SK-N-SH (cell line): ENCODE measurements at regions not wholly inside any gene's neighbourhood (a gene's known extent, or its start where the extent isn't known, plus 50 kb on each side); places are given as distances from the start of the nearest gene placed in this dataset.

ENCODE experiments used
- CTCF ChIA-PET: fragments of 300-600, 350-600 bp; formaldehyde crosslinking; extraction: SDS; loops from one replicate; lab custom pipeline; 2021; lab: Yijun Ruan, JAX
- POLR2A ChIA-PET: fragments of 350-600 bp; sonication (Branson Sonifier 250); formaldehyde crosslinking; extraction: SDS; loops from one replicate; lab custom pipeline; 2020; ENCODE audit warnings: antibody characterized with exemption, inconsistent platforms; lab: Yijun Ruan, JAX
- DNase-seq: peaks from one replicate; pipeline ENCODE4 v3.0.0; 2012
- H2AFZ ChIP-seq: fragments of 200-600 bp; sonication (generic); 2 replicates; pipeline ENCODE4 v1.8.1; 2016; ENCODE audit warnings: antibody characterized with exemption, mild to moderate bottlenecking, low read depth
- H3F3A ChIP-seq: fragments of 200-600 bp; sonication (generic); replicated peaks from 2 replicates; pipeline ENCODE3; 2016; ENCODE audit warnings: antibody characterized with exemption, mild to moderate bottlenecking; ENCODE audit not compliant: insufficient read depth
- H3K27ac ChIP-seq, 2 experiments: fragments of 200-500 bp in 1 of 2; fragments of 200-600 bp in 1 of 2; sonication (Bioruptor generic) in 1 of 2; sonication (generic), shearing (Covaris generic) in 1 of 2; 2 replicates each; pipeline versions ENCODE4 v1.5.1 to v1.6.1; 2014 to 2016; ENCODE audit warnings: low read depth in 2 of 2, inconsistent platforms in 1 of 2, low read length in 1 of 2, mild to moderate bottlenecking in 1 of 2, mixed read lengths in 1 of 2
- H3K27me3 ChIP-seq: fragments of 200-600 bp; sonication (generic), shearing (Covaris generic); 2 replicates; pipeline ENCODE4 v1.6.1; 2016; ENCODE audit warnings: mixed run types; ENCODE audit not compliant: insufficient read depth
- H3K36me3 ChIP-seq, 2 experiments: fragments of 200-500 bp in 1 of 2; fragments of 200-600 bp in 1 of 2; sonication (Bioruptor generic) in 1 of 2; sonication (generic) in 1 of 2; replicated peaks in 1 of 2; 2 replicates each; pipeline versions ENCODE3 to v1.5.1; 2014 to 2016; ENCODE audit warnings: low read length in 1 of 2, mild to moderate bottlenecking in 1 of 2; ENCODE audit not compliant: insufficient read depth in 2 of 2, control insufficient read depth in 1 of 2
- H3K4me1 ChIP-seq, 2 experiments: fragments of 200-500 bp in 1 of 2; fragments of 200-600 bp in 1 of 2; sonication (Bioruptor generic) in 1 of 2; sonication (generic), shearing (Covaris generic) in 1 of 2; 2 replicates each; pipeline versions ENCODE4 v1.5.1 to v1.6.1; 2014 to 2016; ENCODE audit warnings: low read depth in 1 of 2, low read length in 1 of 2, mixed run types in 1 of 2; ENCODE audit not compliant: insufficient read depth in 2 of 2, control insufficient read depth in 1 of 2
- H3K4me2 ChIP-seq: fragments of 200-600 bp; sonication (generic), shearing (Covaris generic); 2 replicates; pipeline ENCODE4 v1.6.1; 2017; ENCODE audit warnings: mixed run types
- H3K4me3 ChIP-seq, 2 experiments: fragments of 200-500 bp in 1 of 2; fragments of 200-600 bp in 1 of 2; sonication (Bioruptor generic) in 1 of 2; sonication (generic), shearing (Covaris generic) in 1 of 2; 2 replicates each; pipeline versions ENCODE4 v1.5.1 to v1.8.1; 2014 to 2016; ENCODE audit warnings: low read depth in 2 of 2, inconsistent platforms in 1 of 2, low read length in 1 of 2, mild to moderate bottlenecking in 1 of 2, mixed read lengths in 1 of 2, moderate library complexity in 1 of 2
- H3K79me2 ChIP-seq: fragments of 200-600 bp; sonication (generic); 2 replicates; pipeline ENCODE4 v1.8.1; 2017; ENCODE audit warnings: mild to moderate bottlenecking; ENCODE audit not compliant: insufficient read depth
- H3K9ac ChIP-seq: fragments of 200-600 bp; sonication (generic); 2 replicates; pipeline ENCODE4 v1.6.1; 2017; ENCODE audit warnings: mixed run types
- H3K9me2 ChIP-seq: fragments of 200-600 bp; sonication (generic); 2 replicates; pipeline ENCODE4 v1.6.1; 2017; ENCODE audit warnings: mixed run types
- H3K9me3 ChIP-seq: fragments of 200-600 bp; sonication (generic); 2 replicates; pipeline ENCODE4 v1.6.1; 2017; ENCODE audit warnings: mixed run types, mild to moderate bottlenecking, moderate library complexity
- H4K20me1 ChIP-seq: fragments of 200-600 bp; sonication (generic); 2 replicates; pipeline ENCODE4 v1.6.1; 2017; ENCODE audit warnings: mild to moderate bottlenecking, mixed run types; ENCODE audit not compliant: insufficient read depth
- CHD2 ChIP-seq: fragments of 150-350 bp; IDR thresholded peaks from 2 replicates; pipeline ENCODE4 v1.6.1; 2018; ENCODE audit warnings: low read length; ENCODE audit not compliant: partially characterized antibody
- ELF1 ChIP-seq: IDR thresholded peaks from 2 replicates; pipeline ENCODE4 v1.4.0; 2012
- EZH2phosphoT487 ChIP-seq: fragments of 200-600 bp; sonication (generic); IDR thresholded peaks from 2 replicates; pipeline ENCODE4 v1.6.1; 2017; ENCODE audit warnings: low read depth, mixed run types, mild to moderate bottlenecking, antibody characterized with exemption, moderate library complexity, borderline replicate concordance
- FOXJ3 ChIP-seq: sonication (generic); formaldehyde crosslinking; IDR thresholded peaks from 2 replicates; pipeline ENCODE4 v1.5.1; 2020; ENCODE audit warnings: mild to moderate bottlenecking, missing genetic modification reagents
- FOXM1 ChIP-seq: IDR thresholded peaks from 2 replicates; pipeline ENCODE4 v1.4.0; 2012; ENCODE audit warnings: low read depth, mild to moderate bottlenecking
- JUND ChIP-seq: IDR thresholded peaks from 2 replicates; pipeline ENCODE4 v1.4.0; 2012
- RCOR1 ChIP-seq: fragments of 150-350 bp; IDR thresholded peaks from 2 replicates; pipeline ENCODE4 v1.6.1; 2017; ENCODE audit warnings: antibody characterized with exemption, low read length
- RFX5 ChIP-seq: IDR thresholded peaks from 2 replicates; pipeline ENCODE4 v1.6.1; 2012; ENCODE audit warnings: mild to moderate bottlenecking, improper control_type of control experiment, low read length
- SIN3A ChIP-seq: IDR thresholded peaks from 2 replicates; pipeline ENCODE4 v1.6.1; 2012; ENCODE audit warnings: low read depth, mild to moderate bottlenecking, low read length, moderate library complexity, borderline replicate concordance
- TAF1 ChIP-seq: IDR thresholded peaks from 2 replicates; pipeline ENCODE4 v1.6.1; 2012; ENCODE audit warnings: low read depth, mild to moderate bottlenecking, low read length, moderate library complexity, borderline replicate concordance
- TCF12 ChIP-seq: IDR thresholded peaks from 2 replicates; pipeline ENCODE4 v1.4.0; 2012
- TEAD4 ChIP-seq: IDR thresholded peaks from 2 replicates; pipeline ENCODE4 v1.4.0; 2012; ENCODE audit warnings: mild to moderate bottlenecking, borderline replicate concordance; ENCODE audit not compliant: insufficient read depth
- WGBS: methylation state at CpG from one replicate; pipeline ENCODE4 v1.1.6; 2017; ENCODE audit warnings: low lambda C conversion rate; 5-methylcytosine and 5-hydroxymethylcytosine counted together
- TF ChIP-seq, protein P1 (sequence below): IDR thresholded peaks from 2 replicates; pipeline ENCODE4 v1.4.0; 2012; ENCODE audit warnings: low read depth, borderline replicate concordance
- TF ChIP-seq, protein P2 (sequence below): IDR thresholded peaks from 2 replicates; pipeline ENCODE4; 2012
- TF ChIP-seq, protein P3 (sequence below): IDR thresholded peaks from 2 replicates; pipeline ENCODE4 v1.4.0; 2012; ENCODE audit warnings: low read depth

DNA sequence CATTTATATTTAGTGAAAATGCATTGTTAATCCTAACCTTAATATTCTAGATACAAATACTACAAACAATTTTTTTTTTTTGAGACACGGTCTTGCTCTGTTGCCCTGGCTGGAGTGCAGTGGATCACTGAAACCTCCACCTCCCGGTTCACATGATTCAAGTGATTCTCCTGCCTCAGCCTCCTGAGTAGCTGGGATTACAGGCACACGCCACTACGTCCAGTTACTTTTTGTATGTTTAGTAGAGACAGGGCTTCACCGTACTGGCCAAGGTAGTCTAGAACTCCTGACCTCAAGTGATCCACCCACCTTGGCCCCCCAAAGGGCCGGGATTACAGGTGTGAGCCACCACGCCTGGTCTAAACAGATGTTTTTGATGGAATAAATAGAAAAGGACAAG is 361.5 kb upstream of the NECTIN3 start (continued):
- TF ChIP-seq, protein P1, sequence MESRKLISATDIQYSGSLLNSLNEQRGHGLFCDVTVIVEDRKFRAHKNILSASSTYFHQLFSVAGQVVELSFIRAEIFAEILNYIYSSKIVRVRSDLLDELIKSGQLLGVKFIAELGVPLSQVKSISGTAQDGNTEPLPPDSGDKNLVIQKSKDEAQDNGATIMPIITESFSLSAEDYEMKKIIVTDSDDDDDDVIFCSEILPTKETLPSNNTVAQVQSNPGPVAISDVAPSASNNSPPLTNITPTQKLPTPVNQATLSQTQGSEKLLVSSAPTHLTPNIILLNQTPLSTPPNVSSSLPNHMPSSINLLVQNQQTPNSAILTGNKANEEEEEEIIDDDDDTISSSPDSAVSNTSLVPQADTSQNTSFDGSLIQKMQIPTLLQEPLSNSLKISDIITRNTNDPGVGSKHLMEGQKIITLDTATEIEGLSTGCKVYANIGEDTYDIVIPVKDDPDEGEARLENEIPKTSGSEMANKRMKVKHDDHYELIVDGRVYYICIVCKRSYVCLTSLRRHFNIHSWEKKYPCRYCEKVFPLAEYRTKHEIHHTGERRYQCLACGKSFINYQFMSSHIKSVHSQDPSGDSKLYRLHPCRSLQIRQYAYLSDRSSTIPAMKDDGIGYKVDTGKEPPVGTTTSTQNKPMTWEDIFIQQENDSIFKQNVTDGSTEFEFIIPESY = no peak
- TF ChIP-seq TCF12 = no peak
- TF ChIP-seq, all 33 proteins: peak for 0

DNA sequence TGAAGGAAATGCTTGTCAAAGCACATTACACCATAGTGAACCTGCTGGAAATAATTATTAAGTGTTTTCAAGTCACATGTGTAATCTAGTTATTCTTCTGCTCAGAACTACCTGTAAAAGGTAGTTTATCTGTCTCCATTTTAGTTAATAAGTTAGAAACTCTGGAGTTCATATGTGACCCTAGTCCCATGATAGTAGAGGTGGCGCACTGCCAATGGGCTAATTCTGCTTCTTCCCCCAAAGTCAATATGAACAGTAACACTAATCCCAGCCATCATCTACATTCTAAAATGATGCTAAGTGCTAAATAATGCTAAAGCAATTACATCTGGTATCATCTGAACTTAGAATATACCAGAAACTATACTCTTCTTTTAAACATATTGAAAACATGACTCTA is 361.0 kb upstream of the NECTIN3 start:
- no peaks in the 10 kb centered on the region for H4K20me1 ChIP-seq
- ChIA-PET POLR2A (no interaction called here), CTCF (no interaction called here)
- H3K4me1 ChIP-seq = no peaks in the 10 kb centered on the region
- no peaks in the 10 kb centered on the region for H3K27me3 ChIP-seq
- no peaks in the 10 kb centered on the region for H3K36me3 ChIP-seq
- 100% methylated on average over 1 of the region's 1 CpG for WGBS
- H3F3A ChIP-seq = no peaks in the 10 kb centered on the region
- no peak overlapping the region for H3K9ac ChIP-seq
- H3K4me2 ChIP-seq = no peak overlapping the region
- H2AFZ ChIP-seq = no peak overlapping the region
- no peak for DNase-seq
- no peaks in the 10 kb centered on the region for H3K79me2 ChIP-seq
- H3K27ac ChIP-seq = no peak overlapping the region
- H3K4me3 ChIP-seq = no peak overlapping the region
- no peak for TF ChIP-seq FOXJ3 (CRISPR knock-in tag)
- no peak for TF ChIP-seq TEAD4
- no peak for TF ChIP-seq ELF1
- no peak for TF ChIP-seq FOXM1
- TF ChIP-seq CHD2 = no peak
- TF ChIP-seq, protein P2, sequence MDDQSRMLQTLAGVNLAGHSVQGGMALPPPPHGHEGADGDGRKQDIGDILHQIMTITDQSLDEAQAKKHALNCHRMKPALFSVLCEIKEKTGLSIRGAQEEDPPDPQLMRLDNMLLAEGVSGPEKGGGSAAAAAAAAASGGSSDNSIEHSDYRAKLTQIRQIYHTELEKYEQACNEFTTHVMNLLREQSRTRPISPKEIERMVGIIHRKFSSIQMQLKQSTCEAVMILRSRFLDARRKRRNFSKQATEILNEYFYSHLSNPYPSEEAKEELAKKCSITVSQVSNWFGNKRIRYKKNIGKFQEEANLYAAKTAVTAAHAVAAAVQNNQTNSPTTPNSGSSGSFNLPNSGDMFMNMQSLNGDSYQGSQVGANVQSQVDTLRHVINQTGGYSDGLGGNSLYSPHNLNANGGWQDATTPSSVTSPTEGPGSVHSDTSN = no peak
- TF ChIP-seq JUND = no peak
- no peak for TF ChIP-seq EZH2phosphoT487
- TF ChIP-seq RFX5 = no peak
- TF ChIP-seq SIN3A = no peak
- TF ChIP-seq RCOR1 = no peak
- TF ChIP-seq, protein P3, sequence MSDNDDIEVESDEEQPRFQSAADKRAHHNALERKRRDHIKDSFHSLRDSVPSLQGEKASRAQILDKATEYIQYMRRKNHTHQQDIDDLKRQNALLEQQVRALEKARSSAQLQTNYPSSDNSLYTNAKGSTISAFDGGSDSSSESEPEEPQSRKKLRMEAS = no peak
- no peak for TF ChIP-seq TCF12
- TF ChIP-seq TAF1 = no peak
- no peaks in the 10 kb centered on the region for H3K9me3 ChIP-seq
- no peaks in the 10 kb centered on the region for H3K9me2 ChIP-seq
